ENCODE measurements at regions not wholly inside any gene's neighbourhood (a gene's known extent, or its start where the extent isn't known, plus 50 kb on each side); places are given as distances from the start of the nearest gene placed in this dataset.

- no peak for DNase-seq
These were observed 434.8 kb upstream of the CHST9 start for GRCh38 chr18:27619906-27620305.

- no peak for DNase-seq
These were observed 434.1 kb upstream of the CHST9 start for GRCh38 chr18:27619090-27619772.

GRCh38 chr18:27616324-27616723, 431.2 kb upstream of the CHST9 start:
- no peak for DNase-seq

- no peak for DNase-seq
These were observed 430.1 kb upstream of the CHST9 start for GRCh38 chr18:27614951-27615844.

- no peak for DNase-seq
These were observed 424.1 kb upstream of the CHST9 start for GRCh38 chr18:27609221-27609620.

- peak; percentile 10 for DNase-seq
These were observed 423.6 kb upstream of the CHST9 start for GRCh38 chr18:27608742-27609141.

- DNase-seq = no peak
These were observed 423.1 kb upstream of the CHST9 start for GRCh38 chr18:27608174-27608573.

- no peak for DNase-seq
These were observed 421.6 kb upstream of the CHST9 start for GRCh38 chr18:27606741-27607140.

GRCh38 chr18:27605107-27605834, 420.2 kb upstream of the CHST9 start:
- DNase-seq = peak; percentile 62

- DNase-seq = no peak
These were observed 419.5 kb upstream of the CHST9 start for GRCh38 chr18:27604583-27604982.

GRCh38 chr18:27602092-27602491, 417.0 kb upstream of the CHST9 start:
- DNase-seq = no peak

- no peak for DNase-seq
These were observed 415.1 kb upstream of the CHST9 start for GRCh38 chr18:27600245-27600644.

- peak; percentile 46 for DNase-seq
These were observed 414.2 kb upstream of the CHST9 start for GRCh38 chr18:27599202-27599829.

GRCh38 chr18:27595113-27595838, 410.2 kb upstream of the CHST9 start:
- DNase-seq = no peak

- no peak for DNase-seq
These were observed 400.6 kb upstream of the CHST9 start for GRCh38 chr18:27585602-27586173.

- no peak for DNase-seq
These were observed 398.4 kb upstream of the CHST9 start for GRCh38 chr18:27583466-27583865.

- DNase-seq = no peak
These were observed 397.8 kb upstream of the CHST9 start for GRCh38 chr18:27582760-27583412.

- DNase-seq = no peak
These were observed 396.3 kb upstream of the CHST9 start for GRCh38 chr18:27581296-27581904.

- no peak for DNase-seq
These were observed 394.3 kb upstream of the CHST9 start for GRCh38 chr18:27579364-27579763.

- DNase-seq = no peak
These were observed 392.6 kb upstream of the CHST9 start for GRCh38 chr18:27577752-27578151.

- DNase-seq = no peak
These were observed 392.2 kb upstream of the CHST9 start for GRCh38 chr18:27577265-27577664.
